H4 (cell line): ENCODE measurements at regions not wholly inside any gene's neighbourhood (a gene's known extent, or its start where the extent isn't known, plus 50 kb on each side); places are given as distances from the start of the nearest gene placed in this dataset.
"Not testable (repeated sequence)": the region's sequence is repeated elsewhere in the genome, so short reads cannot be mapped to it uniquely, and the experiment has no call there.

Source experiments
- DNase-seq: peaks from one replicate; pipeline ENCODE4 v3.0.0-alpha.2; 2015; ENCODE audit warnings: low spot score

GRCh38 chr5:17364987-17365810, 132.8 kb upstream of the TAF11L2 start:
- DNase-seq = peak; percentile 84

GRCh38 chr5:17365811-17366138, 132.3 kb upstream of the TAF11L2 start:
- DNase-seq = peak; percentile 93

DNA sequence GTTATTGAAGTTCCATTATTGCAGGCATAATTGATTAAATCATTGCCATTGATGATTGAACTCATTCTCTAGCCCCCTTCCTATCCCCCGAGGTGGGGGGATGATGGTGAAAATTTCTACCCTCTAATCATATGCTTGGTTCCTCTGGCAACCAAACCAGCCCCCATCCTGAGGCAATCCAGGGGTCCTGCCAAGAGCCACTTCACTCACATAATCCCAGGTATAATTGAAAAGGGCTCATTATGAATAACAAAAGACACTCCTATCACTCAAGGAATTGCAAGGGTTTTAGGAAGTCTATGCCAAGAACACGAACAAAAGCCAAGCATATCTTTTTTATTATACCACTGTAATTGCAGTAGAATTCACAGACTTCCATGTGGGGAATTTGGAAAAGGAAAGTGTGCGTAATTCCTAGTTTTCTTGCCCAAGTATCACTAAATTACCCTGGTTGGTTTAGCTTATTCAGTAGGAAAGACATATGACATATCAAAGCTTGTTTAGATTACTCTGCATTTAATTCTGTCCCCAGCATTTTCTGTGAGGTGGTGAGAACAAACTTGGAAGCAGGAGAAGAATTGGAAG, 130.7 kb upstream of the TAF11L2 start:
- no peak for DNase-seq

DNA sequence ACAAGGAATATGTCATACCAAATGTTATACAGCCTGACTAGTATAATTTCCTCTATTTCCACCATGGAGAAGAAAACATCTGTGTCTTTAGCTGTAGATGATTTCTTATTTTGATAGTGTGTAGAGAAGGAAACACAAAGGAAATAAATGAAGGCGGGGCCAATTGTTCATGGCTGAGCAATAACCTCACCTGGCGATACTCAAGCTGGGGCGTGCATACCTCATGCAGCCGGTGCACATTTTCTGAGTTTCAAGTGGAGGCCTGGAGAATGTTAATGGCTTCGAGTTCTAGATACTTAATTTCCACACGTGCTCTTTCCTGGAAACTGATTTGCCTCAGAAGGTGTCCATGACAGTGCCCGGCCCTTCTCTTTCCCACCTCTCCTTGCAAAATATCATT, 127.4 kb upstream of the TAF11L2 start:
- DNase-seq = no peak

GRCh38 chr5:17373406-17373805, 124.6 kb upstream of the TAF11L2 start:
- no peak for DNase-seq

GRCh38 chr5:17373814-17374556, 124.0 kb upstream of the TAF11L2 start:
- peak; percentile 29 for DNase-seq

GRCh38 chr5:17374973-17375742, 122.9 kb upstream of the TAF11L2 start:
- DNase-seq = peak; percentile 85

DNA sequence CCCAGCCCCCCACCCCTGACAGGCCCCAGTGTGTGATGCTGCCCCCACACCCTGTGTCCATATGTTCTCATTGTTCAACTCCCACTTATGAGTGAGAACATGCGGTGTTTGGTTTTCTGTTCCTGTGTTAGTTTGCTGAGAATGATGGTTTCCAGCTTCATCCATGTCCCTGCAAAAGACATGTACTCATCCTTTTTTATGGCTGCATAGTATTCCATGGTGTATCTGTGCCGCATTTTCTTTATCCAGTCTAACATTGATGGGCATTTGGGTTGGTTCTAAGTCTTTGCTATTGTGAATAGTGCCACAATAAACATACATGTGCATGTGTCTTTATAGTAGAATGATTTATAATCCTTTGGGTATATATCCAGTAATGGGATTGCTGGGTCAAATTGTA, 122.1 kb upstream of the TAF11L2 start:
- DNase-seq = not testable (repeated sequence)

GRCh38 chr5:17378346-17378997, 119.6 kb upstream of the TAF11L2 start:
- DNase-seq = peak; percentile 72

- DNase-seq = peak; percentile 80
Measured at GRCh38 chr5:17379100-17379951, 118.7 kb upstream of the TAF11L2 start.

GRCh38 chr5:17381932-17382331, 116.1 kb upstream of the TAF11L2 start:
- DNase-seq = no peak

- no peak for DNase-seq
Measured at GRCh38 chr5:17383526-17383925, 114.5 kb upstream of the TAF11L2 start.

GRCh38 chr5:17384181-17384580, 113.8 kb upstream of the TAF11L2 start:
- DNase-seq = no peak

- DNase-seq = no peak
Measured at GRCh38 chr5:17388717-17389116, 109.3 kb upstream of the TAF11L2 start.

GRCh38 chr5:17394086-17394485, 103.9 kb upstream of the TAF11L2 start:
- DNase-seq = no peak

DNA sequence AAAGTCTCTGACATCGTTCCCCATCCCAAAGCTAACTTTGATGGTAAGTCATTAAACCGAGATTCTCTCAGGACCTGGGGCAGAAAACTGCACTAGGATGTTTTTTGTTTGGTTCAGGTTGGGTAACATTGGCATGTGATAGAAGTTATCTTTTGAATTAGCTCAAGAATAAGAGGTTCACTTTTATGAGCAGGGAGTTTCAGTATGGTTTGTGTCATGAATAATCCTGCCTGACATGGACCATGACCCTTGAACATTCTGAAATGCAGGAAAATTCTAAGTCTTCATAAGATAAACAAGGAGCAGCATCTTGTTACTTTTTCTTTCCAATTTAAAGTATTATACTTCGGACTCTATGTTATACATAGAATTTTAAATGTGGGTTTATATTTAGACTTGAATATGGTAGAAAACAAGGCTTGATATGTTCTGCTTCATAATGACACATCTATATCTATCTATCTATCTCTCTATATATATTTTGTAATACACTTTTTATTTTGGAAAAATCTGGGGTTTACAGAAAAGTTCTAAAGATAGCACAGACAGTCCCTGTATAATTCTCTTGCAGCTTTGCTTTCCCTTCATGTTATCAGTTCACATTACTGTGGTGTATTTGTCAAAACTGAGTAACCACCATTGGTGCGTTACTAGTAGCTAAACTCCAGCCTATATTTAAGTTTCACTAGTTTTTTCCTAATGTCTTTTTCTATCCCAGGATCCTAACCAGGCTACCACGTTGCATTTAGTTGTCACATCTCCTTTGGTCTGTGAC, 102.7 kb upstream of the TAF11L2 start:
- no peak for DNase-seq

GRCh38 chr5:17396247-17396646, 101.8 kb upstream of the TAF11L2 start:
- DNase-seq = no peak

- DNase-seq = peak; percentile 91
Measured at GRCh38 chr5:17398431-17398830, 99.6 kb upstream of the TAF11L2 start.

GRCh38 chr5:17398866-17399835, 98.9 kb upstream of the TAF11L2 start:
- no peak for DNase-seq
